NCI-H2107 treated with DMSO at 0.1 percent for 48 hours (cell line): ENCODE measurements at regions not wholly inside any gene's neighbourhood (a gene's known extent, or its start where the extent isn't known, plus 50 kb on each side); places are given as distances from the start of the nearest gene placed in this dataset.
"Not testable (repeated sequence)": the region's sequence is repeated elsewhere in the genome, so short reads cannot be mapped to it uniquely, and the experiment has no call there.

Source experiments
- DNase-seq: peaks from one replicate; lab custom pipeline; 2025; ENCODE audit not compliant: unreplicated experiment; lab: John Stamatoyannopoulos, UW

DNA sequence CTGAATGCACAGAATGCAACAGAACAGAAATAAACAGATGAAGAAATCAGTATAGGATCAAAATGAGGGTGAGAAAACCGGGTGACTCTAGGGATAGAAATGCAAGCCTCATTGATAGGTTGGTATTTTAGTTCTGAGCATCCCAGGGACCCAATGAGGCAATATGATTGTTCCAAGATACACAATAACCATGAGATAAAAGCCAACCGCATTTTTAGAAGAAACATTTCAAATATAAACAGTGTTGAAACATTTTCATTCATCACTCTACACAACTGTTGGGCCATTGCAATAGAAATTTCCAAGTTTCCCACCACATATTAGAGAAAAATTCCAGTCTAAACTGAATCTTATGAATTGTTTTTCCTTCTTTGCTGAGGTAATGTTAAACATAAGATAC is 452.3 kb upstream of the PTGER4 start:
- DNase-seq, result no peak

DNA sequence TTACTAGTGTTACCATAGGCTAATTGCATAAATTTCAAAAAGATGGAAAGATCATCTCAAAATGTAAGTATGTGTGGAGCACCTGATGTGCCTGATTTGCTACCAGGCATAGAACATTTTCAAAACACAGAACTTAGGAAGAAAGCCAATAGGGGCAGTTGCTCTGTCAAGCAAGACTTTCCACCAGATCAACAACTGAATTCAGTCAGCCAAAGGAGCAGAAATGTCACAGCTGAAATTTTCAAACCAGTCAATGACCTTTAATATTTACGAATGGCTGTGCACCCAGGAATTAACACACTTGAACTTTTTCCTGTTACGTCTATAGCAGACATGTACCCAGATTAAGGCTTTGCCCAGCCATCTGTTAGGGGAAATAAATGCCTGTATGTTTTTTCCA is 452.8 kb upstream of the PTGER4 start:
- DNase-seq, result no peak

DNA sequence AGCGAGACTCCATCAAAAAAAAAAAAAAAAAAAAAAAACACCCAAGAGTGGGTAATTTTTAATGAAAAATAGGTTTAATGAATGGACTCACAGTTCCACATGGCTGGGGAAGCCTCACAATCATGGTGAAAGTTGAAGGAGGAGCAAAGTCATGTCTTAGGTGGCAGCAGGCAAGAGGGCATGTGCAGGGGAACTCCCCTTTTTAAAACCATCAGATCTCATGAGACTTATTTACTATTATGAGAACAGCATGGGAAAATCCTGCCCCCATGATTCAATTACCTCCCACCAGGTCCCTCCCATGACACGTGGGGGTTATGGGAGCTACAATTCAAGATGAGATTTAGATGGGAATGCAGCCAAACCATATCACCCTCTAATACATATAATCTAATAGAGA is 454.6 kb upstream of the PTGER4 start:
- not testable (repeated sequence) for DNase-seq

DNA sequence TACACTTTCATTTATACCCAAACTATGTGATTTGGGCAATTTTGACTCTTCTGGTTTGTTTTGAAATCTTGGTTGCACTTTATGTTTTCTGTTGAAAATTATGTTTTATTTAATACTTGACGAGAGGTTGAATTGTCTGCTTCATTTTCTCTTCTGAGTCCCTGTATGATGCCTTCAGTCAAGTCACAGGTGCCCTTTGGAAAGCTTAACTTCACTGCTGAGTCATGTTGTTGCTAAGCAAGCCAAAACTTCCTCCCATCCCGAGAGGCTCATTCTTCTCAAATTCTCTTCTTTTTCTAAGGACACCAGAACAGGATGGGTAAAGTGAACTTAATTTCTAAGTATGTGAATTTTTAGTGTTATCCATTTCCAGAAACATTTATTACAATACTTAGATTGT is 455.3 kb upstream of the PTGER4 start:
- no peak for DNase-seq

DNA sequence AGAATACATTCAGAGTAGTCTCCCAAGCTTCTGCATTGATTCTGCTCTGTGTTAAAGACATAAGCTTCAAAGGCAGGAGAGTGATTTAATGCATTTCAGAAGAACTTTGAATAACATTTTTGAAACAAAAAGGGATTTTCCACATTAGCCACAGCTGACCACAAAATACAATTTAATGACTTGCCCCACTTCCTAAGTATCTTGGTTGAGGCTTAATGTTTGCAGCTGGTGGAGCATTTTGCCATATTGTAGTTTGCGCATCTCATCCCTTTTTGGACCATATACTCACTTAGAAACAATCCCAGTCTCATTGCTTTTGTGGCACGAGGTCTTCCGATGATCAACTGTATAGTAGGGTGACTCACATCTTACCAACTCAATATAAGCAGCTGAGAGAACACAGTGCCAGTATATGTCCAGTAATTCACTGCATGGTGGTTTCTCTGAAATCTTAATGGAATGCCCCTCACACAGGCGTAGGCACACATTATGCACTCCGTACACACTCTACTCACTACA is 455.8 kb upstream of the PTGER4 start:
- no peak for DNase-seq

DNA sequence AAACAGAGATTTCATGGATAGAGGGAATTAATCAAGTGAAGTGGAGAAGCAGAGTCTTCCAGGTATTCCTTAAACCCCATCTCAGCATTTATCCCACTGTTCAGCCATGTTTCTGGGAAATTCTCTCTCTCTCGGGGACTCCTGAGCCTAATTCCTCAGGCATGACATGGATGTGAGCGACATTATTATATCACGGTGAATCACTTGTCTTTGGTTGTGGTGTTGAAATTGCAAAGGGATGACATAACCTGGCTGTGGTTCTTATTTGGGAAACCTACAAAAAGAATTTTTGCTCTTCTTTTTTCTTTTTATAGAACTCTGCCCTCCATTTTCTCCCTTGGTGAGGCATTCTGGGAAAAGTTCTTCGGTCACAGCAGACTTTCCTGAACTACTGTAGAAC is 457.9 kb upstream of the PTGER4 start:
- DNase-seq, result no peak

DNA sequence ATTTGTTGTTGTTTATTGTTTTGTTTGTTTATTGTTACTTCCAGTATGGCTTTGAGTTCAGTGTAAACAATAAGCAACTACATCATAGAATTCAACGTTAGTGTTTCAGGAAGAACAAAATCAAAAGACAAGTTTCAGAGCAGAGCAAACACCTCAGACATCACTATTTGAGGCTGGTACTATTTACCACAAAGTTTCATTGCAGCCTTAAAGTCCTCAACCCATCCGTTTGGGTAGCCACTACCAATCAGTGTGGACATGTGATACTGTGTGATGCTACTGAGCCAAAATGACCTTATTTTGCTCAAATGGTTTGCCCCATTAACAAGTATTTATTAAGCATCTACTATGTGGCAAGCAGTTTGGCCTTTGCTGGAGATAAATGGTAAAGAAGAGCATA is 458.5 kb upstream of the PTGER4 start:
- no peak for DNase-seq

DNA sequence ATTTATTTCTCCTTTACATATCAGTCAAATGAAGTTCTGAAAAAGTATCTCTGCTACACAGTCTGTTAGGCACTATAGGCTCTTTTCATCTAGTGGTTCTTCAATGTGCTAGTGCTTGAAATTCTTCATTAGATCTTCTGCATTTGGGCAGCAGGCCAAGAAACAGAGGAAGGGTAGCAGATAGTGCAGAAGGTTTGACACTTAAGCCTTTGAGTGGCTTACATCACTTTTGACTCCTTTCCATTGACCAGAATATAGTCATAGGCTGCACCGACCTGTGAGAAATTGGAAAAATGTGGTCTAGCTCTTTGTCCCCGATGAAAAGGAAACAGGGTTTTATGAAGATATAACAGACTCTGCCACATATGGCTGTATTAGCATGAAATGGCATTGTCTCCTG is 459.5 kb upstream of the PTGER4 start:
- DNase-seq, result no peak

DNA sequence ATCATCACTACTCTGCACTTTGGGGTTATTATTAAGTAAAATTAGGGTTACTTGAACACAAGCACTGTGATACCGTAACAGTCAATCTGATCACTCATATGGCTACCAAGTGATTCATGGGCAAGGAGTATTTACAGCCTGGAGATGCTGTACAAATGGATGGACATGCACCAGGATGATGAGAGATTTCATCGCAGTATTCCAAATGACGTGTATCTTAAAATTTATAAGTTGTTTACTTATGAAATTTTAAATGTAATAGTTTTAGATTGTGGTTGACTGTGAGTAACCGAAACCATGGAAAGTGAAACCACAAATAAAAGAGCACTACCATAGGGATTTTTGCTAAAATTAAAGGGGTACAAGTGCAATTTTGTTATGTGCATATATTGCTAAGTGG is 462.2 kb upstream of the PTGER4 start:
- DNase-seq, result no peak

DNA sequence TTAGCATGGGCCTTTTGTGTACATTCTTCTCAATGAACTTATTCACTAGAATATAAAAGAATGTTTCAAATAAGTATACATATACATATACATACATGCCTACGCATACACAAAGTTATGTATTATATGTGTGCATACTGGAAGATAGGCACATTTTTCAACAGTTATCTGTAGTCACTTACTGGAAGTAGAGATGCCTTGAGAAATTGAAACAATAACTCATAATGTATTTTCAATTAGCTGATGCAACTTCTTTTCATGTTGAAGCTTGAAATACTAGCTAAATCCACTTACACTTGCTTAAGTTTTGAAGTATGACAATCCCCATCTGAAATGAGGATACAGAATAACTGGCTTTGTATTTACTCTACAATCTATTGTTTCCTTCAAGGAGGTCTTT is 469.0 kb upstream of the PTGER4 start:
- no peak for DNase-seq

DNA sequence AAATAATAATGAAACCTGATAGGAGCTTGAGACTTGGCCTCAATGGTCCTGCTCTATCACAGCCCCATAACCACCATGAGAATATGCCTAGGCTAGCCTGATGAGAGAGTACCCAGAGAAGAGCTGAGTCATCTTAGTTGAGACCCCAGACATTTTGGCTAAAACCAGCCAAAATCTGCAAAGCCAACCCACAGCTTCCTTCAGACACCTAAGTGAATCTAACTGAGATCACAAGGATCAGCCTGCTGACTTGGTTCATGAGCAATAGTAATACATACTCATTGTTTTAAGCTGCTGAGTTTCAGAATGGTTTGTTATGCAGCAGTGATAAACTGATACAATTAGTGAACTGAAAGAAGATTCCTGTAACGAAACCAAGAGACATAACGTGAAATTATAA is 473.7 kb upstream of the PTGER4 start:
- DNase-seq, result no peak

DNA sequence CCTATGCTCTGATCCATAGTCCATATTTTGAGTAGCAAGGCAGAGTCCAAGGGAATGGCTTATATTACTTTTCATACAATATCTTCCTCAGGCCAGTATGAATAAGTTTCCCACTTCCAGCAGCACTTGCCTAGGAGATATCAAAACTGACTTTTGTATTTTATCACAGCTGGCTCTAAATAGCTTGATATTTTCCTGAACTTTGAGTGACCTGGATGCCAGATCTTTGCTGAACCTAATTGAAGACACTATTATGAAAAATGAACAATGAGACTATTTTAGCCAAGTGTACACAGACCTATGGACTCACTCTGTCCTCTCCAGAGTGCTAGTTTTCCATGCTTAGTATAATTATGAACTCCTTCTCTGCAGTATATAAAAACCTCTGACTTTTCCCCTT is 475.6 kb upstream of the PTGER4 start:
- no peak for DNase-seq

DNA sequence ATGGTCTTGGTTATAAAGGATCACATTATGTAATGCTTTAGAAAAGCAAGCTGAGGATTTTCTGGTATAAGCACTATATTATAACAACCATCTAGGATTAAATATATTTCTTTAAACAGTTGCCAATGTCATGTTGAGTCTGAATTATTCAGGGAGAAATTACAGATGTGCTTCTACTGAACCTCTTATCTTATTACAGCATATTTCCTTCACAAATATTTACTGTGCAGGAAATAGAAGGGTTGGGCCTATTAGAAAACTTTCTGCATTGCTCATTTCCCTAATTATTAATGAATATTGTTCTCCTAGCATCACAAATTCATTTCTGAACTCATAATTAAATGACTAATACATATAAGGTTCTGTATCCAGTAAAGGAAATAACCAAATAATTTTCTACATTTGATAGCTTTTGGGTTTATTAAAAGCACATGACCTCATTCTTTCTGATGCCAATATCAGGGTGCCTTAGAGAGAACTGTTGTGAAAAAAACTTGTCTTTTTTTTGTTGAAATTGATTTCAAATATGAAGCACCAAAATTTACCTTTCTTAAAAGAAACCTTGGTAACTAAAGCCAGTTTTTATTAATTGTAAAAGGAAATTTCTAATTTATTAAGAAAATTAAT is 476.8 kb upstream of the PTGER4 start:
- DNase-seq, result no peak

DNA sequence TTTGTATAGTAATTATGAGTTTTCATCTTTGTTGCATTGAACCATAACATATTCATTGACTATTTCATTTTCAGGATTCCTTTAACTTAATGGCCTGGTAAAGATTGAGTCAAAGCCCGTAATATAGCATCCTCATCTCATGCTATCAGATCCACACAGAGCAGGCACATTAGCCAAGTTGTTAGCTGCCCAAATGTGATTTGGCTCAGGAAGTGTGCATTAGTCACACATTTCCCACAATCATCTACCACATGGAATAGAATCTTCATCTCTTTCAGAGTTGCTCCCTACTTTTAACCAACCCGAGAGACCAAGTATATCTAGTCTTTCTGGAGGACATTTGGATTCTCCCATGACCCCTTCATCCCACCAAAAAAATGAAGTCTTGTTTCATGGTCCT is 481.0 kb upstream of the PTGER4 start:
- no peak for DNase-seq

DNA sequence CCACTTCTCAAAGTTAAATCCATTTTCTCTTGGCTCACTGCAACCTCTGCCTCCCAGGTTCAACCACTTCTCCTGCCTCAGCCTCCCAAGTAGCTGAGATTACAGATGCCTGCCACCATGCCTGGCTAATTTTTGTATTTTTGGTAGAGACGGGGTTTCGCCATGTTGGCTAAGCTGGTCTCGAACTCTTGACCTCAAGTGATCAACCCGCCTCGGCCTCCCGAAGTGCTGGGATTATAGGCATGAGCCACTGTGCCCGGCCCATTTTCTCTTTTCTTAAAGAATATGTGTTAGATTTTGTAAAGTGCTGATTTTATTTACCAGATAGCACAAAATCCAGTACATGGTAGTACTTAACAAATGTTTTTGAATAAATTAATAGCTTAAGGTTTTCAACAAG is 484.1 kb upstream of the PTGER4 start:
- not testable (repeated sequence) for DNase-seq

DNA sequence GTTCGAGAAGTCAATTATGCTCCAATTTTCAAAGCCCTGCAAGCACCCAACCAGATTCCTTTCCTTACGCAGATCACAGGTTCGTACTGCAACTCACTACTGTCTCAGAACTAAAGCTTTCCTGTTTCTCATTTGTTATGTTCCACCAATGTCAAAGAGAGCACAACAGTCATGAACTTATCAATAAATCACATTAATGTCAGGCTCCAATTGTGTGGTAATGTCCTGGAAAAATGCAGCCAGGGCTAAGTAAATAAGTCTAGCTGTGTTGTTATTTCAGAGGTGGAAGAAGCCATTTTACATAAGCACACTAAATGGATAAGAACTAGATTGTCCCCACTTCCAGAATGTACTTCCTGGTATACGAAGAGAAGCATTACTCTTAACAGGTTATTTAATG is 488.6 kb upstream of the PTGER4 start:
- DNase-seq, result no peak

DNA sequence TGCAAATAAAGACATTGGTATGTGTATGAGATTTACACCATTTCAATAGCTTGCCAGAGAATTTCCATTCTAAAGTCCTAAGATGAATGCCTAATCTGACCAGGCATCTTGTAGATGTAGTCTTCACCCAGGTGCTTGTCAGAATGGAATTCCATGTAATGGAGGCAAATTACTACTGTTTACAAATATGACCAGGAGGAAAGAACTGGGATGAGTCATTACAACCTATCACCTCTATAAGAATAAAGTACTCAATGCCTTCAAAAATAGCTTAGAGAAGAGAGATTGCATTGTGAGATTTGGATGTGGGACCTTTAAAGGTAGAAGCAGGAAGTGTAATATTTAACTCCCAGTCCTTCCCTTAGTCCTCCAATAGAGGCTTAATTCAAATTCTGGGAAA is 507.0 kb upstream of the PTGER4 start:
- DNase-seq, result no peak

DNA sequence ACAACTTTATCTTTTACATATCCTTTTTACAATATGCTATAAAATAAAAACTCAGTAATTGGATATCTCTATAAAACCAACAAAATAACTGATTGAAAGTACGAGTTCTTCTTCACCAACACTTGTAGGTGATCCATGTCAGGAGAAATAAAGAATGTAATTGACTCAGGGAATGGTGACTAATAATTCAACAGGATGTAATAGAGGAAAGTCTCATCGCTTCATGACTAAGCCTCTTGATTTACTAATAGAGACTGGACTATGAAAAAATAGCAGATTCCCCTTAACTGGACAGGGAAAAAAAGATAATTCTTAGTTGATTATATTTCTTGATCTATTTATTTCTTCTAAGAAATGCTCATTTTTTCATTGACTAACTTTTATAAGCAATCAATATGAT is 507.7 kb upstream of the PTGER4 start:
- no peak for DNase-seq

DNA sequence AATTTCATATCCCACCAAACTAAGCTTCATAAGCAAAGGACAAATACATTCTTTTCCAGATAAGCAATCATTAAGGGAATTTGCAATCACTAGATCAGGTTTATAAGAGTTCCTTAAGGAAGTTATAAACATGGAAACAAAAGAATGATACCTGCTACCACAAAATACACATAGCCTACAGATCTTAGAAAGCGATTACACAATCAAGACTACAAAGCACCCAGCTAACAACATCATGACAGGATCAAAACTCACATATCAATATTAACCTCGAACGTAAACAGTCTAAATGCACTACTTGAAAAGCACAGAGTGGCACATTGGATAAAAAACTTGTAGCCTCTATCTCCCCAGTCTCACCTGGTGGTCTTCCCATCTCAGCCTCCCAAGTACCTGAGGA is 512.4 kb upstream of the PTGER4 start:
- DNase-seq, result no peak

DNA sequence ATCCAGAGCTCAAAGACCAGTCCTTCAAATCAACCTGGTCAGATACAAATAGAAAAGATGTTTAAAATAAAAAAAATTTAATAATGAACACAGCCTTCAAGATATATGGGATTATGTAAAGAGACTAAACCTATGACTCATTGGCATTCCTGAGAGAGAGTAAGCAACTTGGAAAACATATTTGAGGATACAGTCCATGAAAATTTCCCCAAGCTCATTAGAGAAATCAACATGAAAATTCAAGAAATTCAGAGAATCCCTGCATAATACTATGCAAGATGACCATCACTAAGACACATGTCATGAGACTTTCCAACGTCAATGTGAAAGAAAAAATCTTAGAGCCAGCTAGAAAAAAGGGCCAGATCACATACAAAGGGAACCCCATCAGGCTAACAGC is 512.9 kb upstream of the PTGER4 start:
- DNase-seq, result no peak

DNA sequence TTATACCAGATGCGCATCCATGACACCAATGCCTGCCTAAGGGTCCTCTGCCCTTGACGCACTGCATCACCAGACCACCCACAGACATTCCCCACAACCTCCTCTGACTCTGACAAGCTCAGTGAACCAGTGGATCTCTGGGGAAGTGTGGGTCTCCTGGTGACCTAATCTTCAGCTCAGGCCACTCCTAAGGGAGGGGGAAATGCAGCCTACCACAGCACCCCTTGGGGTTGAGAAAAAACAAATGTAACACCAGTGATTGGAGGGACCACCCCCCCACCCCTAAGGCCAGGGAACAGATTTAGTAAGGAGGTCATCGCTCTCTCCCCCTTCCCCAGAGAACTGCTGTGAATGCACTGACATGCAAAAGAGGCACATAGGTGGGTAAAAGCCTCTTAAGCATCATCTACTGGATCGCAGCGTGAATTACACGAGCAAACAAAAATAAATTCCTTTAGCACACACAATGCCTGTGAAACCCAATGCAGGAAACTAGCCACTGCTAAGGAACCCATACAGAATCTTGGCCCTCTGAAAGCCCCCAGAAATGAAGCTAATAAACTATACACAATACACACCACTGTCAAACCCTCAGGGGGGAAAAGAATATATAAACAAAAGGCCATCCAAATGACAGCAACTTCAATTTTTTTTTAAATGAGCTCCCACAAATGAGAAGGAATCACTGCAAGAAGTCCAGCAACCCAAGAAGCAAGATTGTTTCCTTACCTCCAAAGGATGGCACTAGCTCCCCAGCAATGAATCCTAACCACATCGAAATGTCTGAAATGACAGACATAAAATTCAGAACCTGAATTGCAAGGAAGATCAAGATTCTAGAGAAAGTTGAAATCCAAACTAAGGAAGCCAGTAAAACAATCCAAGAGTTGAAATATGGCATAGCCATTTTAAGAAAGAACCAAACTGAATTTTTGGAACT is 513.7 kb upstream of the PTGER4 start:
- no peak for DNase-seq

DNA sequence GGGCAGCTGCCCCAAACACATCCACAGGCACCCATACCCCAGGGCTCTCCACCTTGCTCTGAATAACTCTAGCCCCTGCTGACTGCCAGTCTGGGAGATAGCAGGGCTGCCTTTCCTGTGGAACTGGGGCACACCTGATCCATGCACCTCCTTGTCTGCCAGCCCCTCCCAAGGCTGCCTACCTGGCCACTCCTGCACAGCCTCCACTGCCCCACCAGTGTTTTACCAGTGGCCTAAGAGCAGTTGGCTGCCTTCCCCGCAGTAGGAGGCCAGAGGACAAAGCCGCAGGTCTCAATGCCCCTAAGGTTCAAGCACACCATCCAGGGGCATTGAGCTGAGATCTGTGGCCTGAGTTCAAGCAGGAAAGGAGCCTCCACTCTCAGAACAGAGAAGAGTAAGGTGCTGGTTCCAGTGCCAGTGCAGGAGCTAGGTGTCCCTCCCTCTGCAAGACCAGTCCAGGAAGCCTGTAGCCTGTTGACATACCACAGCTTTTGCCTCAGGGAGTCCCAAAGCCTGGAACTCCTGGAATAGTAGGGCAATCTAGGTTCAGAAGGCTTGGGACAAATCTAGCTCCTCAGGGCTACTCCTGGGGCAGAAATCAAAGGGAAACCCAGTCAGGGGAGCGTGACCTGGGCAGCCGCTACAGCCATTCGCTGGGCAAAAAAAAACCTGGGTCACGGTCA is 514.5 kb upstream of the PTGER4 start:
- DNase-seq, result no peak
